RWPE2 (cell line): ENCODE measurements at regions not wholly inside any gene's neighbourhood (a gene's known extent, or its start where the extent isn't known, plus 50 kb on each side); places are given as distances from the start of the nearest gene placed in this dataset.
A peak's percentile ranks its signal among the peaks of the same experiment; 100 is the strongest.

Experiments
- ATAC-seq: fragments of 200-7000 bp; cut with Tn5 transposase; 3 replicates; pipeline ENCODE4 v1.9.1; 2021; ENCODE audit warnings: low read depth
- DNase-seq: peaks from one replicate; pipeline ENCODE4 v3.0.0-alpha.2; 2020; ENCODE audit warnings: low spot score
- H3K27ac ChIP-seq: fragments of 450-650 bp; 2 replicates; pipeline ENCODE4 v1.5.1; 2017; ENCODE audit warnings: mild to moderate bottlenecking; ENCODE audit not compliant: poor library complexity, severe bottlenecking
- H3K27me3 ChIP-seq: fragments of 250-450 bp; sonication (Bioruptor Pico); 2 replicates; pipeline ENCODE4 v1.5.1; 2021; ENCODE audit warnings: mild to moderate bottlenecking, moderate library complexity; ENCODE audit not compliant: insufficient read depth, poor library complexity, severe bottlenecking
- H3K36me3 ChIP-seq: fragments of 250-450 bp; sonication (Bioruptor Pico); 2 replicates; pipeline ENCODE4 v1.5.1; 2020; ENCODE audit warnings: low read depth, mild to moderate bottlenecking, moderate library complexity
- H3K4me1 ChIP-seq: fragments of 250-450 bp; sonication (Bioruptor Pico); 2 replicates; pipeline ENCODE4 v1.5.1; 2021; ENCODE audit warnings: mild to moderate bottlenecking, moderate library complexity; ENCODE audit not compliant: insufficient read depth, poor library complexity, severe bottlenecking
- H3K4me3 ChIP-seq: fragments of 250-450 bp; sonication (Bioruptor Pico); 2 replicates; pipeline ENCODE4 v1.5.1; 2021; ENCODE audit warnings: mild to moderate bottlenecking, moderate library complexity; ENCODE audit not compliant: severe bottlenecking
- H3K9me3 ChIP-seq: fragments of 250-450 bp; sonication (Bioruptor Pico); 2 replicates; pipeline ENCODE4 v1.5.1; 2021; ENCODE audit warnings: mild to moderate bottlenecking, moderate library complexity; ENCODE audit not compliant: severe bottlenecking
- CTCF ChIP-seq: fragments of 450-650 bp; IDR thresholded peaks from one replicate; pipeline ENCODE4 v1.5.1; 2017; ENCODE audit warnings: mild to moderate bottlenecking, moderate library complexity; ENCODE audit not compliant: poor library complexity, severe bottlenecking

- Histone ChIP-seq H3K9me3 (peaks cover 2% of the 10 kb centered on the region), H3K36me3 (no peaks in the 10 kb centered on the region), H3K4me3 (no peak overlapping the region), H3K4me1 (peaks cover 11% of the 10 kb centered on the region), H3K27ac (peak overlapping the region; percentile 64), H3K27me3 (no peaks in the 10 kb centered on the region)
- TF ChIP-seq CTCF = no peak
- DNase-seq (no peak), ATAC-seq (no peak)
Observed at GRCh38 chr2:566379-567313, 110.6 kb downstream of the TMEM18 start.

- H3K9me3 ChIP-seq = no peaks in the 10 kb centered on the region
Observed at GRCh38 chr2:564471-565181, 112.6 kb downstream of the TMEM18 start.

GRCh38 chr2:563512-563911, 113.7 kb downstream of the TMEM18 start:
- no peak for ATAC-seq
- TF ChIP-seq CTCF = no peak
- no peak overlapping the region for H3K27ac ChIP-seq
- H3K36me3 ChIP-seq = no peaks in the 10 kb centered on the region
- H3K4me3 ChIP-seq = no peak overlapping the region
- peaks cover 9% of the 10 kb centered on the region for H3K4me1 ChIP-seq
- H3K9me3 ChIP-seq = no peaks in the 10 kb centered on the region
- H3K27me3 ChIP-seq = peaks cover 20% of the 10 kb centered on the region
- no peak for DNase-seq

More at GRCh38 chr2:564471-565181, 112.6 kb downstream of the TMEM18 start:
- Histone ChIP-seq H3K27ac (no peak overlapping the region), H3K4me3 (no peak overlapping the region), H3K4me1 (peaks cover 11% of the 10 kb centered on the region), H3K36me3 (no peaks in the 10 kb centered on the region), H3K27me3 (peaks cover 12% of the 10 kb centered on the region)
- no peak for DNase-seq
- TF ChIP-seq CTCF = no peak
- ATAC-seq = no peak

GRCh38 chr2:562391-563364, 114.5 kb downstream of the TMEM18 start:
- TF ChIP-seq CTCF = no peak
- no peak for ATAC-seq
- H3K9me3 ChIP-seq = no peaks in the 10 kb centered on the region
- H3K4me3 ChIP-seq = no peak overlapping the region
- no peaks in the 10 kb centered on the region for H3K36me3 ChIP-seq
- no peak overlapping the region for H3K27ac ChIP-seq
- H3K4me1 ChIP-seq = peaks cover 5% of the 10 kb centered on the region
- DNase-seq = no peak
- peaks cover 20% of the 10 kb centered on the region for H3K27me3 ChIP-seq
